Sigmoid colon (tissue), 6 donors: ENCODE measurements at regions not wholly inside any gene's neighbourhood (a gene's known extent, or its start where the extent isn't known, plus 50 kb on each side); places are given as distances from the start of the nearest gene placed in this dataset.

Experiments used
- DNase-seq: peaks from one replicate; pipeline ENCODE4 v3.0.0-alpha.2; 2019
- H3K27ac ChIP-seq, 4 donors: fragments of 200-600 bp; sonication (generic); one replicate each; pipeline ENCODE4 v1.5.1; 2016 to 2019; ENCODE audit warnings: mild to moderate bottlenecking in 1 of 4
- H3K27me3 ChIP-seq, 3 donors: fragments of 200-600 bp; sonication (generic); one replicate each; pipeline ENCODE4 v1.5.1; 2019; ENCODE audit warnings: mild to moderate bottlenecking in 1 of 3
- H3K36me3 ChIP-seq, 4 donors: fragments of 200-600 bp; sonication (generic); one replicate each; pipeline ENCODE4 v1.5.1; 2016 to 2019
- H3K4me1 ChIP-seq, 4 donors: fragments of 200-600 bp; sonication (generic); one replicate each; pipeline ENCODE4 v1.5.1; 2017 to 2019
- H3K4me3 ChIP-seq, 4 donors: fragments of 200-600 bp; sonication (generic); one replicate each; pipeline ENCODE4 v1.5.1; 2017 to 2019; ENCODE audit warnings: mild to moderate bottlenecking in 2 of 4, moderate library complexity in 1 of 4
- H3K9me3 ChIP-seq, 4 donors: fragments of 200-600 bp in 3 of 4; sonication (generic) in 3 of 4; one replicate each; pipeline versions ENCODE4 v1.5.1 to v1.6.1; 2013 to 2019
- EP300 ChIP-seq, 4 donors: sonication (generic); formaldehyde crosslinking; IDR thresholded peaks; one replicate each; pipeline ENCODE4 v1.6.1; 2017; ENCODE audit warnings: antibody characterized with exemption in 4 of 4
- POLR2A ChIP-seq, 2 donors: fragments of 450-650 bp; IDR thresholded peaks; one replicate each; pipeline ENCODE4 v1.6.1; 2016; ENCODE audit warnings: antibody characterized with exemption in 2 of 2, mild to moderate bottlenecking in 2 of 2, moderate library complexity in 2 of 2
- POLR2AphosphoS5 ChIP-seq, 4 donors: sonication (generic); formaldehyde crosslinking; IDR thresholded peaks; one replicate each; pipeline ENCODE4 v1.6.1; 2017; ENCODE audit warnings: antibody characterized with exemption in 4 of 4
- WGBS, 2 donors: extraction: QIAGEN DNeasy Blood & Tissue Kit; methylation state at CpG; one replicate each; pipeline ENCODE4 v1.1.7; 2013; 5-methylcytosine and 5-hydroxymethylcytosine counted together
- intact Hi-C: fragments of 100-400 bp; cut with DNase I; formaldehyde crosslinking; loops from one replicate; pipeline ENCODE4 v1.15.1; 2023
- TF ChIP-seq, protein P1 (sequence below), 4 experiments: fragments of 450-650 bp in 3 of 4; fragments of 200-600 bp in 1 of 4; IDR thresholded peaks; one replicate each; pipeline ENCODE4 v1.5.1; 2016 to 2019; ENCODE audit warnings: antibody characterized with exemption in 4 of 4, mild to moderate bottlenecking in 3 of 4, moderate library complexity in 2 of 4
- donor health status: healthy with polysubstance abuse.
- donor health status: healthy.

DNA sequence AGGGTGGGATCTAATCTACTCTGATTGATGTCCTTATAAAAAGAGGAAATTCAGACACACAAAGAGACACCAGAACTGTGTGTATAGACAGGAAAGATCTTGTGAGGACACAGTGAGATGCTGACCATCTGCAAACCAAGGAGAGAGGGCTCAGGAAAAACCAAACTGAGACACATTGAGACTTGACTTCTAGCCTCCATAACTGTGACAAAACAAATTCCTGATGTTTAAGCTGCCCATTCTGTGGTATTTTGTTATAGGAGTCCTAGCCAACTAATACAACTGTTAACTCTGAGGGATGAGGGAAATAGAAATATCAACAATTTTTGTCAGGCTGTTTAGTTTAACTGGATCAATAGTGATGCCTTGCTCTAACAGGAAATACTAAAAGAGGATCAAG is 93.4 kb upstream of the COL3A1 start:
- no peaks in the 10 kb centered on the region for H3K36me3 ChIP-seq
- H3K27me3 ChIP-seq, result no peaks in the 10 kb centered on the region
- DNase-seq, result no peak
- no peaks in the 10 kb centered on the region for H3K9me3 ChIP-seq
- TF ChIP-seq POLR2AphosphoS5 (IDR thresholded peaks at IDR 0.05) (no peak), EP300 (IDR thresholded peaks at IDR 0.05) (no peak), POLR2A (IDR thresholded peaks at IDR 0.05) (no peak)
- TF ChIP-seq, protein P1, sequence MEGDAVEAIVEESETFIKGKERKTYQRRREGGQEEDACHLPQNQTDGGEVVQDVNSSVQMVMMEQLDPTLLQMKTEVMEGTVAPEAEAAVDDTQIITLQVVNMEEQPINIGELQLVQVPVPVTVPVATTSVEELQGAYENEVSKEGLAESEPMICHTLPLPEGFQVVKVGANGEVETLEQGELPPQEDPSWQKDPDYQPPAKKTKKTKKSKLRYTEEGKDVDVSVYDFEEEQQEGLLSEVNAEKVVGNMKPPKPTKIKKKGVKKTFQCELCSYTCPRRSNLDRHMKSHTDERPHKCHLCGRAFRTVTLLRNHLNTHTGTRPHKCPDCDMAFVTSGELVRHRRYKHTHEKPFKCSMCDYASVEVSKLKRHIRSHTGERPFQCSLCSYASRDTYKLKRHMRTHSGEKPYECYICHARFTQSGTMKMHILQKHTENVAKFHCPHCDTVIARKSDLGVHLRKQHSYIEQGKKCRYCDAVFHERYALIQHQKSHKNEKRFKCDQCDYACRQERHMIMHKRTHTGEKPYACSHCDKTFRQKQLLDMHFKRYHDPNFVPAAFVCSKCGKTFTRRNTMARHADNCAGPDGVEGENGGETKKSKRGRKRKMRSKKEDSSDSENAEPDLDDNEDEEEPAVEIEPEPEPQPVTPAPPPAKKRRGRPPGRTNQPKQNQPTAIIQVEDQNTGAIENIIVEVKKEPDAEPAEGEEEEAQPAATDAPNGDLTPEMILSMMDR (IDR thresholded peaks at IDR 0.05), result no peak
- intact Hi-C loops, result no loop called here
- peaks cover 0 to 7% (median 0%) of the 10 kb centered on the region in 4 donors for H3K4me1 ChIP-seq
- H3K4me3 ChIP-seq, result no peak overlapping the region
- H3K27ac ChIP-seq, result no peak overlapping the region

DNA sequence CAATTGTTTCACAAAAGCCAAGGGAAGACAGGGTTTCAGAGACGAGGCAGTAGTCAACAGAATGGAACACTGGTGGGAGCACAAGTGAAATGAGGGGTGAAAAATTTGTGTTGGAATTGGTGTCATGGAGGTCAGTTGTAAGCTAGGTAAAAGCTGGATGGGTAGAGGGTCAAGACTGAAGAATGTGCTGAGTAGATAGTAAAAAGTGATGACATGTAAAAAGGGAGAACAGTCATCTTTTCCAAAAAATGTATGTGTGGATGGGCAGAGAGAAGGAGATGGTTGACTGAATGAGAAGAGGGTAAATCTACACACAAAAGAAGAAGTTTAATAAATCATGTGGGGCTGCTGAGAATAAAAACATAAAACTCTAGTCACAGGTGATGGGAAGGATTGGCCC is 92.7 kb upstream of the COL3A1 start:
- intact Hi-C loops, result no loop called here
- Histone ChIP-seq H3K27me3 (no peaks in the 10 kb centered on the region), H3K4me3 (no peak overlapping the region), H3K27ac (no peak overlapping the region), H3K9me3 (no peaks in the 10 kb centered on the region), H3K4me1 (peaks cover 0 to 2% (median 0%) of the 10 kb centered on the region in 4 donors), H3K36me3 (no peaks in the 10 kb centered on the region)
- no peak for DNase-seq
- 74 to 91% methylated on average over 1 of the region's 1 CpG for WGBS, 2 donors
- TF ChIP-seq, protein P1 (IDR thresholded peaks at IDR 0.05), result no peak
- TF ChIP-seq EP300 (IDR thresholded peaks at IDR 0.05), result no peak
- TF ChIP-seq POLR2A (IDR thresholded peaks at IDR 0.05), result no peak
- no peak for TF ChIP-seq POLR2AphosphoS5 (IDR thresholded peaks at IDR 0.05)

DNA sequence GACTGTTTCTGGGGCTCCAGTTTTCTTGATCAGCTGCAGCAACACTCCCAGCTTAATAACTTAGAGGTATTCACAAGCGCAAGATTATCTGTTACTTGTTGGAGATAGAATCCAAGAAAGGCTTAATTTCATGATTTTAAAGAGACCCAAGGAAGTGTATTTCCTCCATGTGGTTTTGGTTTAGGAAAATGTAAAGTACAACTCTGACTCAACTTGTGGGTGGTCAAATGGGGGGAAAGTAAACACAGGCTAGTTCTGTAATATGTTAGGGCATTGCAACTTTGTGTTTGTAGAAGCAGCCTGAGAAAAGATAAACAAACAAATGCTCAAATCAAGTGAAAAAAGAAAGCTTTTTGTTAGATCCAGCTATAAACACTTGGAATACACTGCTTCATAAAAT is 90.1 kb upstream of the COL3A1 start:
- WGBS, 2 donors, result 79 to 83% methylated on average over 1 of the region's 1 CpG
- TF ChIP-seq, protein P1 (IDR thresholded peaks at IDR 0.05), result no peak
- TF ChIP-seq EP300 (IDR thresholded peaks at IDR 0.05) (no peak), POLR2AphosphoS5 (IDR thresholded peaks at IDR 0.05) (no peak), POLR2A (IDR thresholded peaks at IDR 0.05) (no peak)
- H3K4me3 ChIP-seq, result no peak overlapping the region
- DNase-seq, result no peak
- H3K9me3 ChIP-seq, result peaks cover 0 to 6% (median 2%) of the 10 kb centered on the region in 4 donors
- H3K4me1 ChIP-seq, result no peaks in the 10 kb centered on the region
- no peak overlapping the region for H3K27ac ChIP-seq
- intact Hi-C loops, result no loop called here
- no peaks in the 10 kb centered on the region for H3K27me3 ChIP-seq
- no peaks in the 10 kb centered on the region for H3K36me3 ChIP-seq

DNA sequence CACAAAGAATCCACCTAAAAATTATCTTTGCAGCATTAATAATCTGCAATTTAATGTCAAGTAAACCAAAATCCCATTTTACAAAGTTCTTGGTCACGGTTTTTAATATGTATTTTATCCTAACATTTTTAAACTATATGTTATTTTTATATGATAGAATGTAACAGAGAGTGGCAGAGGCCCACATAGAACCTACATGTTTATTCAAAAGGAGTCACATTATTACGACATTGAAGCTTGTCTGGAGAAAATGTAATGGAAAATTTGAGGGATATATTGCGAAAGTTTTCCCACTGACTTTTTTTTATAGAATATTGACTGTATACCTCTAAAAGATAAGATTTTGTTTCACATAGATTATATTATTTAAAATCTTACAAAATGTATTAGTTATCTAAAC is 89.7 kb upstream of the COL3A1 start:
- H3K27me3 ChIP-seq, result no peaks in the 10 kb centered on the region
- DNase-seq, result no peak
- H3K9me3 ChIP-seq, result peaks cover 0 to 9% (median 4%) of the 10 kb centered on the region in 4 donors
- 77 to 78% methylated on average over 3 of the region's 3 CpGs for WGBS, 2 donors
- no peaks in the 10 kb centered on the region for H3K4me1 ChIP-seq
- H3K27ac ChIP-seq, result no peak overlapping the region
- intact Hi-C loops, result no loop called here
- H3K4me3 ChIP-seq, result no peak overlapping the region
- TF ChIP-seq POLR2AphosphoS5 (IDR thresholded peaks at IDR 0.05), result no peak
- TF ChIP-seq POLR2A (IDR thresholded peaks at IDR 0.05), result no peak
- TF ChIP-seq, protein P1 (IDR thresholded peaks at IDR 0.05), result no peak
- TF ChIP-seq EP300 (IDR thresholded peaks at IDR 0.05), result no peak
- H3K36me3 ChIP-seq, result no peaks in the 10 kb centered on the region

DNA sequence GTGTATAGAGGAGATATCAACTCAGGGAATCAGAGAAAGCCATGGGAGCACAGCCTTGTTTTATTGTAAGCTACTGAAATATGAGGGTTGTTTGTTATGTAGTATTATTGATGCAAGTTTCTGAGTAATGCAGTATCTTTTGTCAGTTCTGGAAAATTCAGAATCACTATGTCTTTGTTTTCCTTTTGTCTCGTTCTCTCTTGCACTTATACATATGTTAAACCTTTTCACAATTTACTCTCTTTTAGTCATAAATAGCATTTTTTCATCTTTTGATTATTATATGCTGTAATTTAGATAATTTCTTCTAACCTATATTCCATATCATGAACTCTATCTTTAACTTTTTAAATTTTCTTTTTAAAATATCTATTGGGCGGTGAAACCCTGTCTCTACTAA is 85.0 kb upstream of the COL3A1 start:
- intact Hi-C loops, result no loop called here
- peaks cover 0 to 22% (median 15%) of the 10 kb centered on the region in 4 donors for H3K4me1 ChIP-seq
- H3K27me3 ChIP-seq, result no peaks in the 10 kb centered on the region
- H3K9me3 ChIP-seq, result peaks cover 0 to 9% (median 4%) of the 10 kb centered on the region in 4 donors
- no peak overlapping the region for H3K4me3 ChIP-seq
- H3K36me3 ChIP-seq, result no peaks in the 10 kb centered on the region
- no peak for DNase-seq
- no peak overlapping the region for H3K27ac ChIP-seq
- TF ChIP-seq, protein P1 (IDR thresholded peaks at IDR 0.05), result no peak
- no peak for TF ChIP-seq POLR2A (IDR thresholded peaks at IDR 0.05)
- no peak for TF ChIP-seq EP300 (IDR thresholded peaks at IDR 0.05)
- TF ChIP-seq POLR2AphosphoS5 (IDR thresholded peaks at IDR 0.05), result no peak
- 90 to 92% methylated on average over 2 of the region's 2 CpGs for WGBS, 2 donors
